ENCODE measurements at regions not wholly inside any gene's neighbourhood (a gene's known extent, or its start where the extent isn't known, plus 50 kb on each side); places are given as distances from the start of the nearest gene placed in this dataset.

GRCh38 chr6:150777736-150778135 is 87.8 kb upstream of the MTHFD1L start (continued):
- TF ChIP-seq EZH2phosphoT487 (IDR thresholded peaks at IDR 0.05; ENCODE audit: unreplicated experiment) (no peak), ETS1 (IDR thresholded peaks at IDR 0.05) (no peak), EZH2 (IDR thresholded peaks at IDR 0.05; ENCODE audit: low read depth, unreplicated experiment) (no peak), CREB1 (CRISPR knock-in tag; IDR thresholded peaks at IDR 0.05; ENCODE audit: low read depth) (no peak), ZNF114 (CRISPR knock-in tag; IDR thresholded peaks at IDR 0.05) (no peak), ZNF331 (CRISPR knock-in tag; IDR thresholded peaks at IDR 0.05; ENCODE audit: low read depth) (no peak), NANOG (IDR thresholded peaks at IDR 0.05; ENCODE audit: borderline replicate concordance) (no peak), POLR2AphosphoS5 (IDR thresholded peaks at IDR 0.05; ENCODE audit: low read depth) (no peak), JUNB (IDR thresholded peaks at IDR 0.05; ENCODE audit: unreplicated experiment) (no peak)
- TF ChIP-seq, protein P1, sequence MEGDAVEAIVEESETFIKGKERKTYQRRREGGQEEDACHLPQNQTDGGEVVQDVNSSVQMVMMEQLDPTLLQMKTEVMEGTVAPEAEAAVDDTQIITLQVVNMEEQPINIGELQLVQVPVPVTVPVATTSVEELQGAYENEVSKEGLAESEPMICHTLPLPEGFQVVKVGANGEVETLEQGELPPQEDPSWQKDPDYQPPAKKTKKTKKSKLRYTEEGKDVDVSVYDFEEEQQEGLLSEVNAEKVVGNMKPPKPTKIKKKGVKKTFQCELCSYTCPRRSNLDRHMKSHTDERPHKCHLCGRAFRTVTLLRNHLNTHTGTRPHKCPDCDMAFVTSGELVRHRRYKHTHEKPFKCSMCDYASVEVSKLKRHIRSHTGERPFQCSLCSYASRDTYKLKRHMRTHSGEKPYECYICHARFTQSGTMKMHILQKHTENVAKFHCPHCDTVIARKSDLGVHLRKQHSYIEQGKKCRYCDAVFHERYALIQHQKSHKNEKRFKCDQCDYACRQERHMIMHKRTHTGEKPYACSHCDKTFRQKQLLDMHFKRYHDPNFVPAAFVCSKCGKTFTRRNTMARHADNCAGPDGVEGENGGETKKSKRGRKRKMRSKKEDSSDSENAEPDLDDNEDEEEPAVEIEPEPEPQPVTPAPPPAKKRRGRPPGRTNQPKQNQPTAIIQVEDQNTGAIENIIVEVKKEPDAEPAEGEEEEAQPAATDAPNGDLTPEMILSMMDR (conservative IDR thresholded peaks at IDR 0.05; ENCODE audit: low read depth in 2 of 2), result no peak

DNA sequence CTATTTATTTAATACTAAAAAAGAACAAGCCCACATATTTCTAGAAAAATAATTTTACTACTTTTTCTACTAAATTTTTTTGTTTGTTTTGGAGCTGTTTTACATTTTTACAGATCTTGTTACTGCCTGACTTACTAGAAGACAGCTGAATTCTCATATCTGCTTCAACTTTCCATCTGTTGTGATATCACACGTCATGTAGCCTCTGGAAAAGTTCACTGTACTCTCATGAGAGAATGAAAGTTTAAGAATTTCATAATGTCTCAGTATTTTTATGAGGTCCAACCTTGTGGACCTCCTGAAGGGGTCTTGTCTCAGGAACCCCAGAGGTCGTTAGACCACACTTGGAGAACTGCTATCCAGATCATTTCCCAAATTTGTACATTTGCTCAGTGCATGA is 81.7 kb upstream of the MTHFD1L start:
- H3K27me3 ChIP-seq (ENCODE audit: insufficient read depth), result no peaks in the 10 kb centered on the region
- no peak for TF ChIP-seq ZNF331 (CRISPR knock-in tag; IDR thresholded peaks at IDR 0.05; ENCODE audit: low read depth)
- TF ChIP-seq JUNB (IDR thresholded peaks at IDR 0.05; ENCODE audit: unreplicated experiment), result no peak
- no peak for TF ChIP-seq POLR2AphosphoS5 (IDR thresholded peaks at IDR 0.05; ENCODE audit: low read depth)
- no peak for TF ChIP-seq EZH2 (IDR thresholded peaks at IDR 0.05; ENCODE audit: low read depth, unreplicated experiment)
- no peak for TF ChIP-seq ZNF114 (CRISPR knock-in tag; IDR thresholded peaks at IDR 0.05)
- TF ChIP-seq, protein P2, sequence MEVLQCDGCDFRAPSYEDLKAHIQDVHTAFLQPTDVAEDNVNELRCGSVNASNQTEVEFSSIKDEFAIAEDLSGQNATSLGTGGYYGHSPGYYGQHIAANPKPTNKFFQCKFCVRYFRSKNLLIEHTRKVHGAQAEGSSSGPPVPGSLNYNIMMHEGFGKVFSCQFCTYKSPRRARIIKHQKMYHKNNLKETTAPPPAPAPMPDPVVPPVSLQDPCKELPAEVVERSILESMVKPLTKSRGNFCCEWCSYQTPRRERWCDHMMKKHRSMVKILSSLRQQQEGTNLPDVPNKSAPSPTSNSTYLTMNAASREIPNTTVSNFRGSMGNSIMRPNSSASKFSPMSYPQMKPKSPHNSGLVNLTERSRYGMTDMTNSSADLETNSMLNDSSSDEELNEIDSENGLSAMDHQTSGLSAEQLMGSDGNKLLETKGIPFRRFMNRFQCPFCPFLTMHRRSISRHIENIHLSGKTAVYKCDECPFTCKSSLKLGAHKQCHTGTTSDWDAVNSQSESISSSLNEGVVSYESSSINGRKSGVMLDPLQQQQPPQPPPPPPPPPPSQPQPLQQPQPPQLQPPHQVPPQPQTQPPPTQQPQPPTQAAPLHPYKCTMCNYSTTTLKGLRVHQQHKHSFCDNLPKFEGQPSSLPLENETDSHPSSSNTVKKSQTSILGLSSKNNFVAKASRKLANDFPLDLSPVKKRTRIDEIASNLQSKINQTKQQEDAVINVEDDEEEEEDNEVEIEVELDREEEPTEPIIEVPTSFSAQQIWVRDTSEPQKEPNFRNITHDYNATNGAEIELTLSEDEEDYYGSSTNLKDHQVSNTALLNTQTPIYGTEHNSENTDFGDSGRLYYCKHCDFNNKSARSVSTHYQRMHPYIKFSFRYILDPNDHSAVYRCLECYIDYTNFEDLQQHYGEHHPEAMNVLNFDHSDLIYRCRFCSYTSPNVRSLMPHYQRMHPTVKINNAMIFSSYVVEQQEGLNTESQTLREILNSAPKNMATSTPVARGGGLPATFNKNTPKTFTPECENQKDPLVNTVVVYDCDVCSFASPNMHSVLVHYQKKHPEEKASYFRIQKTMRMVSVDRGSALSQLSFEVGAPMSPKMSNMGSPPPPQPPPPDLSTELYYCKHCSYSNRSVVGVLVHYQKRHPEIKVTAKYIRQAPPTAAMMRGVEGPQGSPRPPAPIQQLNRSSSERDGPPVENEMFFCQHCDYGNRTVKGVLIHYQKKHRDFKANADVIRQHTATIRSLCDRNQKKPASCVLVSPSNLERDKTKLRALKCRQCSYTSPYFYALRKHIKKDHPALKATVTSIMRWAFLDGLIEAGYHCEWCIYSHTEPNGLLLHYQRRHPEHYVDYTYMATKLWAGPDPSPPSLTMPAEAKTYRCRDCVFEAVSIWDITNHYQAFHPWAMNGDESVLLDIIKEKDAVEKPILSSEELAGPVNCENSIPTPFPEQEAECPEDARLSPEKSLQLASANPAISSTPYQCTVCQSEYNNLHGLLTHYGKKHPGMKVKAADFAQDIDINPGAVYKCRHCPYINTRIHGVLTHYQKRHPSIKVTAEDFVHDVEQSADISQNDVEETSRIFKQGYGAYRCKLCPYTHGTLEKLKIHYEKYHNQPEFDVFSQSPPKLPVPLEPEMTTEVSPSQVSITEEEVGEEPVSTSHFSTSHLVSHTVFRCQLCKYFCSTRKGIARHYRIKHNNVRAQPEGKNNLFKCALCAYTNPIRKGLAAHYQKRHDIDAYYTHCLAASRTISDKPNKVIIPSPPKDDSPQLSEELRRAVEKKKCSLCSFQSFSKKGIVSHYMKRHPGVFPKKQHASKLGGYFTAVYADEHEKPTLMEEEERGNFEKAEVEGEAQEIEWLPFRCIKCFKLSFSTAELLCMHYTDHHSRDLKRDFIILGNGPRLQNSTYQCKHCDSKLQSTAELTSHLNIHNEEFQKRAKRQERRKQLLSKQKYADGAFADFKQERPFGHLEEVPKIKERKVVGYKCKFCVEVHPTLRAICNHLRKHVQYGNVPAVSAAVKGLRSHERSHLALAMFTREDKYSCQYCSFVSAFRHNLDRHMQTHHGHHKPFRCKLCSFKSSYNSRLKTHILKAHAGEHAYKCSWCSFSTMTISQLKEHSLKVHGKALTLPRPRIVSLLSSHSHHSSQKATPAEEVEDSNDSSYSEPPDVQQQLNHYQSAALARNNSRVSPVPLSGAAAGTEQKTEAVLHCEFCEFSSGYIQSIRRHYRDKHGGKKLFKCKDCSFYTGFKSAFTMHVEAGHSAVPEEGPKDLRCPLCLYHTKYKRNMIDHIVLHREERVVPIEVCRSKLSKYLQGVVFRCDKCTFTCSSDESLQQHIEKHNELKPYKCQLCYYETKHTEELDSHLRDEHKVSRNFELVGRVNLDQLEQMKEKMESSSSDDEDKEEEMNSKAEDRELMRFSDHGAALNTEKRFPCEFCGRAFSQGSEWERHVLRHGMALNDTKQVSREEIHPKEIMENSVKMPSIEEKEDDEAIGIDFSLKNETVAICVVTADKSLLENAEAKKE (CRISPR knock-in tag; IDR thresholded peaks at IDR 0.05), result no peak
- no peak for TF ChIP-seq ETS1 (IDR thresholded peaks at IDR 0.05)
- no peak for TF ChIP-seq CREB1 (CRISPR knock-in tag; IDR thresholded peaks at IDR 0.05; ENCODE audit: low read depth)
- no peak for TF ChIP-seq NANOG (IDR thresholded peaks at IDR 0.05; ENCODE audit: borderline replicate concordance)

More for the DNA sequence above, 81.7 kb upstream of the MTHFD1L start:
- no peak overlapping the region for H3K4me3 ChIP-seq
- H3K79me2 ChIP-seq (replicated peaks; ENCODE audit: insufficient read depth), result no peaks in the 10 kb centered on the region
- no peaks in the 10 kb centered on the region for H3K4me1 ChIP-seq (ENCODE audit: insufficient read depth)
- ATAC-seq (no peak), DNase-seq (ENCODE audit: low spot score) (no peak)
- H3K9me2 ChIP-seq (ENCODE audit: insufficient read depth), result no peaks in the 10 kb centered on the region
- no peaks in the 10 kb centered on the region for H4K20me1 ChIP-seq (replicated peaks; ENCODE audit: insufficient read depth)
- no peak overlapping the region for H3K27ac ChIP-seq (ENCODE audit: low read depth)
- Mint-ChIP-seq H3K36me3 (ENCODE audit: low read depth) (no peaks in the 10 kb centered on the region), H3K4me1 (peaks cover 2% of the 10 kb centered on the region; the same call in 2 of the 3 replicates), H3K27me3 (ENCODE audit: insufficient read depth, low read depth, poor library complexity) (no peaks in the 10 kb centered on the region), H3K9me3 (no peaks in the 10 kb centered on the region), H3K27ac (no peak overlapping the region), H3K4me3 (no peak overlapping the region)
- no peaks in the 10 kb centered on the region for H3K36me3 ChIP-seq (ENCODE audit: insufficient read depth)
- H3F3A ChIP-seq (replicated peaks; ENCODE audit: low read depth), result no peaks in the 10 kb centered on the region
- no peak overlapping the region for H3K4me2 ChIP-seq
- H2AFZ ChIP-seq, result no peak overlapping the region
